GM23338 (cell line): ENCODE measurements at regions not wholly inside any gene's neighbourhood (a gene's known extent, or its start where the extent isn't known, plus 50 kb on each side); places are given as distances from the start of the nearest gene placed in this dataset.
A peak's percentile ranks its signal among the peaks of the same experiment; 100 is the strongest.

Experiments used
- ATAC-seq: fragments of 200-7000 bp; cut with Tn5 transposase; 3 replicates; pipeline ENCODE4 v1.9.1; 2020
- DNase-seq: peaks from one replicate; pipeline ENCODE4 v3.0.0-alpha.2; 2015; ENCODE audit warnings: low spot score
- H2AFZ ChIP-seq: fragments of 200-600 bp; sonication (generic); 2 replicates; pipeline ENCODE4 v1.8.0; 2016; ENCODE audit warnings: antibody characterized with exemption, mild to moderate bottlenecking, moderate library complexity
- H3F3A ChIP-seq: fragments of 200-600 bp; sonication (generic); replicated peaks from 2 replicates; pipeline ENCODE4 v1.8.0; 2017; ENCODE audit warnings: antibody characterized with exemption, mixed run types, low read depth
- H3K27ac ChIP-seq: fragments of 200-600 bp; sonication (generic); 2 replicates; pipeline ENCODE4 v1.6.1; 2016; ENCODE audit warnings: low read depth
- H3K27me3 ChIP-seq: fragments of 200-600 bp; sonication (generic); 2 replicates; pipeline ENCODE4 v1.8.0; 2016; ENCODE audit warnings: mild to moderate bottlenecking, mixed run types, moderate library complexity; ENCODE audit not compliant: insufficient read depth
- H3K36me3 ChIP-seq: fragments of 200-600 bp; sonication (generic); 2 replicates; pipeline ENCODE4 v1.8.0; 2016; ENCODE audit warnings: mild to moderate bottlenecking; ENCODE audit not compliant: insufficient read depth
- H3K4me1 ChIP-seq: fragments of 200-600 bp; sonication (generic); 2 replicates; pipeline ENCODE4 v1.8.0; 2016; ENCODE audit warnings: mild to moderate bottlenecking, moderate library complexity; ENCODE audit not compliant: insufficient read depth
- H3K4me2 ChIP-seq: fragments of 200-600 bp; sonication (generic); 2 replicates; pipeline ENCODE4 v1.7.1; 2017; ENCODE audit warnings: mixed run types
- H3K4me3 ChIP-seq: fragments of 200-600 bp; sonication (generic); 2 replicates; pipeline ENCODE4 v1.6.1; 2016; ENCODE audit warnings: mixed run types
- H3K79me2 ChIP-seq: fragments of 200-600 bp; sonication (generic); replicated peaks from 2 replicates; pipeline ENCODE4 v1.8.0; 2017; ENCODE audit warnings: mild to moderate bottlenecking; ENCODE audit not compliant: insufficient read depth
- H3K9me2 ChIP-seq: fragments of 200-600 bp; sonication (generic); 2 replicates; pipeline ENCODE4 v1.8.0; 2017; ENCODE audit not compliant: insufficient read depth
- H4K20me1 ChIP-seq: fragments of 200-600 bp; sonication (generic); replicated peaks from 2 replicates; pipeline ENCODE4 v1.8.0; 2017; ENCODE audit warnings: mild to moderate bottlenecking; ENCODE audit not compliant: insufficient read depth
- H3K27ac Mint-ChIP-seq: 2 replicates; pipeline ENCODE4 v1.8.0; 2020; ENCODE audit warnings: inconsistent platforms, mild to moderate bottlenecking, moderate library complexity, mixed read lengths
- H3K27me3 Mint-ChIP-seq: 3 replicates; pipeline ENCODE4 v1.8.0; 2022; ENCODE audit warnings: low read depth, mild to moderate bottlenecking, moderate library complexity, mixed read lengths, inconsistent platforms; ENCODE audit not compliant: insufficient read depth, poor library complexity
- H3K36me3 Mint-ChIP-seq: 3 replicates; pipeline ENCODE4 v1.8.0; 2021; ENCODE audit warnings: low read depth, mild to moderate bottlenecking, inconsistent platforms, moderate library complexity, mixed read lengths
- H3K4me1 Mint-ChIP-seq: 3 replicates; pipeline ENCODE4 v1.8.0; 2020; ENCODE audit warnings: mild to moderate bottlenecking, inconsistent platforms, mixed read lengths
- H3K4me3 Mint-ChIP-seq: 3 replicates; pipeline ENCODE4 v1.8.0; 2021; ENCODE audit warnings: moderate library complexity, mild to moderate bottlenecking, inconsistent platforms, mixed read lengths
- H3K9me3 Mint-ChIP-seq: 3 replicates; pipeline ENCODE4 v1.8.0; 2020; ENCODE audit warnings: moderate library complexity, mild to moderate bottlenecking, inconsistent platforms, mixed read lengths
- CREB1 ChIP-seq: fragments of 250-450 bp; sonication (Bioruptor Pico); IDR thresholded peaks from 2 replicates; pipeline ENCODE4 v1.5.0; 2020; ENCODE audit warnings: low read depth, mild to moderate bottlenecking, moderate library complexity
- EZH2 ChIP-seq: fragments of 200-600 bp; sonication (generic); IDR thresholded peaks from one replicate; pipeline ENCODE4 v1.8.0; 2017; ENCODE audit warnings: antibody characterized with exemption, mild to moderate bottlenecking, low read depth; ENCODE audit not compliant: unreplicated experiment
- EZH2phosphoT487 ChIP-seq: fragments of 200-600 bp; sonication (generic); IDR thresholded peaks from one replicate; pipeline ENCODE4 v1.8.1; 2018; ENCODE audit warnings: antibody characterized with exemption; ENCODE audit not compliant: unreplicated experiment
- JUNB ChIP-seq: IDR thresholded peaks from one replicate; pipeline ENCODE4 v1.6.1; 2016; ENCODE audit warnings: antibody characterized with exemption; ENCODE audit not compliant: unreplicated experiment
- NANOG ChIP-seq: IDR thresholded peaks from 2 replicates; pipeline ENCODE4 v1.6.1; 2016; ENCODE audit warnings: antibody characterized with exemption, borderline replicate concordance
- POLR2AphosphoS5 ChIP-seq: IDR thresholded peaks from 2 replicates; pipeline ENCODE4 v1.6.1; 2016; ENCODE audit warnings: antibody characterized with exemption, low read depth
- REST ChIP-seq: IDR thresholded peaks from one replicate; pipeline ENCODE4 v1.6.1; 2018; ENCODE audit warnings: antibody characterized with exemption; ENCODE audit not compliant: unreplicated experiment
- STAT1 ChIP-seq: IDR thresholded peaks from one replicate; pipeline ENCODE4 v1.6.1; 2016; ENCODE audit warnings: antibody characterized with exemption; ENCODE audit not compliant: unreplicated experiment
- ZNF114 ChIP-seq: fragments of 250-450 bp; sonication (Bioruptor Pico); IDR thresholded peaks from 2 replicates; pipeline ENCODE4 v1.5.0; 2020; ENCODE audit warnings: mild to moderate bottlenecking, moderate library complexity
- ZNF331 ChIP-seq: fragments of 250-450 bp; sonication (Bioruptor Pico); IDR thresholded peaks from 2 replicates; pipeline ENCODE4 v1.5.0; 2020; ENCODE audit warnings: low read depth, mild to moderate bottlenecking, moderate library complexity
- TF ChIP-seq, protein P1 (sequence below): IDR thresholded peaks from 2 replicates; pipeline ENCODE4 v1.6.1; 2016; ENCODE audit warnings: antibody characterized with exemption
- TF ChIP-seq, protein P2 (sequence below), 2 experiments: fragments of 200-600 bp in 1 of 2; sonication (generic) in 1 of 2; conservative IDR thresholded peaks; 2 replicates each; pipeline versions ENCODE4 v1.5.1 to v1.6.1; 2016 to 2017; ENCODE audit warnings: antibody characterized with exemption in 2 of 2, low read depth in 2 of 2, mild to moderate bottlenecking in 2 of 2, moderate library complexity in 1 of 2

DNA sequence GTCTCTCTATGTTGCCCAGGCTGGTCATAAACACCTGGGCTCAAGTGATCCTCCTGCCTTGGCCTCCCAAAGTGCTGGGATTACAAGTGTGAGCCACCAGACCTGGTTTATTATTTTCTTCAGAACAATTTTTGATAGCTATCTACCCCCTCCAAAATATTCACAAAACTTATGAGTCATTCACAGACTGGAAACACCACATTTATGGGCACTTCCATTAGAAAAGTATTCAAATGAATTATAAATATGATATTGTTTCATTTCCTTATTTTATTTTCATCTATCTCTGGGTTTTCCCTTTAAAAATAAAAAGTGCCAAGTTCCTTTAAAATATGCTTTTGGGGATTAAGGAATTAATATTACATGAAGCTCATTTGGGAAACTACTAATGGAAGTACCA is 58.8 kb upstream of the MSTN start (continued):
- TF ChIP-seq, protein P1, sequence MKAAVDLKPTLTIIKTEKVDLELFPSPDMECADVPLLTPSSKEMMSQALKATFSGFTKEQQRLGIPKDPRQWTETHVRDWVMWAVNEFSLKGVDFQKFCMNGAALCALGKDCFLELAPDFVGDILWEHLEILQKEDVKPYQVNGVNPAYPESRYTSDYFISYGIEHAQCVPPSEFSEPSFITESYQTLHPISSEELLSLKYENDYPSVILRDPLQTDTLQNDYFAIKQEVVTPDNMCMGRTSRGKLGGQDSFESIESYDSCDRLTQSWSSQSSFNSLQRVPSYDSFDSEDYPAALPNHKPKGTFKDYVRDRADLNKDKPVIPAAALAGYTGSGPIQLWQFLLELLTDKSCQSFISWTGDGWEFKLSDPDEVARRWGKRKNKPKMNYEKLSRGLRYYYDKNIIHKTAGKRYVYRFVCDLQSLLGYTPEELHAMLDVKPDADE: no peak
- no peak for TF ChIP-seq EZH2
- TF ChIP-seq EZH2phosphoT487: no peak
- TF ChIP-seq ZNF114: no peak
- TF ChIP-seq POLR2AphosphoS5: no peak

GRCh38 chr2:190119923-190120590 is 57.5 kb upstream of the MSTN start:
- DNase-seq (peak; percentile 48), ATAC-seq (peak; percentile 77)
- peak overlapping the region; percentile 72 for H3K27ac ChIP-seq
- Mint-ChIP-seq H3K4me3 (peak overlapping the region; percentile 67), H3K4me1 (peaks cover 22% of the 10 kb centered on the region), H3K9me3 (no peaks in the 10 kb centered on the region; the same call in 2 of the 3 replicates), H3K27me3 (peaks cover 4% of the 10 kb centered on the region), H3K27ac (no peak overlapping the region), H3K36me3 (no peaks in the 10 kb centered on the region)
- peak overlapping the region; percentile 80 for H3K4me2 ChIP-seq
- H3F3A ChIP-seq: no peaks in the 10 kb centered on the region
- H3K4me1 ChIP-seq: peaks cover 14% of the 10 kb centered on the region
- peak overlapping the region; percentile 68; the same call in 1 of the 2 replicates for H2AFZ ChIP-seq
- H3K9me2 ChIP-seq: no peaks in the 10 kb centered on the region; the same call in 1 of the 2 replicates
- H3K36me3 ChIP-seq: no peaks in the 10 kb centered on the region
- H3K4me3 ChIP-seq: peak overlapping the region; percentile 50
- no peaks in the 10 kb centered on the region for H4K20me1 ChIP-seq
- no peaks in the 10 kb centered on the region for H3K79me2 ChIP-seq
- no peaks in the 10 kb centered on the region for H3K27me3 ChIP-seq
- TF ChIP-seq POLR2AphosphoS5 (no peak), STAT1 (no peak), ZNF114 (no peak), CREB1 (no peak), EZH2phosphoT487 (no peak), EZH2 (no peak), NANOG (no peak), JUNB (no peak), REST (no peak), ZNF331 (CRISPR knock-in tag) (no peak)
- TF ChIP-seq, protein P2, sequence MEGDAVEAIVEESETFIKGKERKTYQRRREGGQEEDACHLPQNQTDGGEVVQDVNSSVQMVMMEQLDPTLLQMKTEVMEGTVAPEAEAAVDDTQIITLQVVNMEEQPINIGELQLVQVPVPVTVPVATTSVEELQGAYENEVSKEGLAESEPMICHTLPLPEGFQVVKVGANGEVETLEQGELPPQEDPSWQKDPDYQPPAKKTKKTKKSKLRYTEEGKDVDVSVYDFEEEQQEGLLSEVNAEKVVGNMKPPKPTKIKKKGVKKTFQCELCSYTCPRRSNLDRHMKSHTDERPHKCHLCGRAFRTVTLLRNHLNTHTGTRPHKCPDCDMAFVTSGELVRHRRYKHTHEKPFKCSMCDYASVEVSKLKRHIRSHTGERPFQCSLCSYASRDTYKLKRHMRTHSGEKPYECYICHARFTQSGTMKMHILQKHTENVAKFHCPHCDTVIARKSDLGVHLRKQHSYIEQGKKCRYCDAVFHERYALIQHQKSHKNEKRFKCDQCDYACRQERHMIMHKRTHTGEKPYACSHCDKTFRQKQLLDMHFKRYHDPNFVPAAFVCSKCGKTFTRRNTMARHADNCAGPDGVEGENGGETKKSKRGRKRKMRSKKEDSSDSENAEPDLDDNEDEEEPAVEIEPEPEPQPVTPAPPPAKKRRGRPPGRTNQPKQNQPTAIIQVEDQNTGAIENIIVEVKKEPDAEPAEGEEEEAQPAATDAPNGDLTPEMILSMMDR (conservative IDR thresholded peaks at IDR 0.05; ENCODE audit: low read depth in 2 of 2): no peak
- TF ChIP-seq, protein P1: no peak
